ENCODE measurements at regions not wholly inside any gene's neighbourhood (a gene's known extent, or its start where the extent isn't known, plus 50 kb on each side); places are given as distances from the start of the nearest gene placed in this dataset.

GRCh38 chr5:41575110-41575779 lies 64.8 kb upstream of the PLCXD3 start:
- TF ChIP-seq CTCF (IDR thresholded peaks at IDR 0.05) (no peak), POLR2A (IDR thresholded peaks at IDR 0.05) (no peak)

All from transverse colon (tissue), 3 donors.